ENCODE measurements at regions not wholly inside any gene's neighbourhood (a gene's known extent, or its start where the extent isn't known, plus 50 kb on each side); places are given as distances from the start of the nearest gene placed in this dataset.

DNA sequence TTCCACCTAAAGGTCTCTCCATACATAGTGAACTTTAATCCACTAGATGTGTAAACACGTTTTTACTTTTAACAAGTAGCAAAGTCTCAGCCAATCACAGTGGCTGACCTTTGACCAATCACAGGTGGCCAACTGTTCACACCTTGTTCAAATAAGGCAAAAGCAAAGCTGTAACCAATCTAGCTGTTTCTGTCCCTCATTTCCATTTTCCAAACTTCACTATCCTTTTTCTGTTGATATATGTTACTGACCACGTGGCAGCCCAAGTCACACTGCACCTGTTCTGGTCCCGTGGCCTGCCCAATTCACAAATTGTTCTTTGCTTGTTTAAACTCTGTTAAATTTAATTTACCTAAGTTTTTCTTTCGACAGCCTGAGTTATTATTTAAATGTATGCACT lies 393.5 kb upstream of the NETO1 start:
- TF ChIP-seq, protein P1, sequence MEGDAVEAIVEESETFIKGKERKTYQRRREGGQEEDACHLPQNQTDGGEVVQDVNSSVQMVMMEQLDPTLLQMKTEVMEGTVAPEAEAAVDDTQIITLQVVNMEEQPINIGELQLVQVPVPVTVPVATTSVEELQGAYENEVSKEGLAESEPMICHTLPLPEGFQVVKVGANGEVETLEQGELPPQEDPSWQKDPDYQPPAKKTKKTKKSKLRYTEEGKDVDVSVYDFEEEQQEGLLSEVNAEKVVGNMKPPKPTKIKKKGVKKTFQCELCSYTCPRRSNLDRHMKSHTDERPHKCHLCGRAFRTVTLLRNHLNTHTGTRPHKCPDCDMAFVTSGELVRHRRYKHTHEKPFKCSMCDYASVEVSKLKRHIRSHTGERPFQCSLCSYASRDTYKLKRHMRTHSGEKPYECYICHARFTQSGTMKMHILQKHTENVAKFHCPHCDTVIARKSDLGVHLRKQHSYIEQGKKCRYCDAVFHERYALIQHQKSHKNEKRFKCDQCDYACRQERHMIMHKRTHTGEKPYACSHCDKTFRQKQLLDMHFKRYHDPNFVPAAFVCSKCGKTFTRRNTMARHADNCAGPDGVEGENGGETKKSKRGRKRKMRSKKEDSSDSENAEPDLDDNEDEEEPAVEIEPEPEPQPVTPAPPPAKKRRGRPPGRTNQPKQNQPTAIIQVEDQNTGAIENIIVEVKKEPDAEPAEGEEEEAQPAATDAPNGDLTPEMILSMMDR (IDR thresholded peaks at IDR 0.05; ENCODE audit: low read depth, low read length), result no peak
- no peak overlapping the region for H3K4me3 ChIP-seq (ENCODE audit: low read depth, low read length)

DNA sequence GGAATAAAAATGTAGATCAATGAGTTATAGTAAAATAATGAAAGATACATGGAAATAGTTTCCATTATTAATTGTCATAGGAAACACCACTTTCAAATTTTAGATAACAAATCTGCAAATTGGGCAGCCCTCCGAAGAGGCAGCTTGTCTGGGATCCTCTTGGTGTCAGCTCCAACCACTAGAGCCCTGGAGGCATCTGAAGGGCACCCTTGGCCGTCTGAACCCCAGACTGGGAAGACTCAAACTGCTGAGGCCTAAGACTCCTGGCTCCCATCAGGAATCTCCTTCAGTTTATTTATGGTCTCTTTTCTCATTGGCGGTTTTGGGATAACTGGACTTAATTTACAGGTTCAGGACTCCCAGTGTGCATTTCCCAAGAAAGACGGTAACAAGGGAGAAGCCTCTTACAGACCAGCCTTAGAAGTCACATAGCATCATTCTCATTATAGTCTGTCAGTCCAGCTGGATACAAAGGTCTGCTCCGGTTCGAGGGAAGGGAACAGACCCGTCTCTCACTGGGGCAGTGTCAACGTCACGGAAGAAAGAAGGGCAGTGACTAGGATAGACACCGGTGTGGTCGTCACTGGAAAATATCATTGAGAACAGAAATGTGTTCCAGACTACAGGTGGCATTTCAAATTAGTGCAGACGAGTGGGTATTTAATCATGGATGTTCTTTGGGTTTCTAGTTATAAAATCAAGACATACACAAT lies 390.7 kb upstream of the NETO1 start:
- H3K4me3 ChIP-seq (ENCODE audit: low read depth, low read length), result no peak overlapping the region
- TF ChIP-seq, protein P1 (IDR thresholded peaks at IDR 0.05; ENCODE audit: low read depth, low read length), result no peak

DNA sequence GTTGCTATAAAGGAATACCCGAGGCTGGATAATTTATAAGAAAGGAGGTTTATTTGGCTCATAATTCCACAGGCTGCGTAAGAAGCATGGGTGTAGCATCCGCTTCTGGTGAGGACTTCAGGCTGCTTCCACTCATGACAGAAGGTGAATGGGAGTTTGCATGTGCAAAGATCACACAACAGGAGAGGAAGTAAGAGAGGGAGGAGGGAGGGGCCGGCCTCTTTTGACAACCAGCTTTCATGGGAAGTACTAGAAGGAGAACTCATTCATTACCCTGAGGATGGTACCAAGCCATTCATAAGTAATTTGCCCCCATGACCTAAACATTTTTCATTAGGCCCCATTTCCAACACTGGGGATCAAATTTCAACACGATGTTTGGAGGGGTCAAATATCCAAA lies 386.8 kb upstream of the NETO1 start:
- H3K4me3 ChIP-seq (ENCODE audit: low read depth, low read length), result no peak overlapping the region
- TF ChIP-seq, protein P1 (IDR thresholded peaks at IDR 0.05; ENCODE audit: low read depth, low read length), result no peak

DNA sequence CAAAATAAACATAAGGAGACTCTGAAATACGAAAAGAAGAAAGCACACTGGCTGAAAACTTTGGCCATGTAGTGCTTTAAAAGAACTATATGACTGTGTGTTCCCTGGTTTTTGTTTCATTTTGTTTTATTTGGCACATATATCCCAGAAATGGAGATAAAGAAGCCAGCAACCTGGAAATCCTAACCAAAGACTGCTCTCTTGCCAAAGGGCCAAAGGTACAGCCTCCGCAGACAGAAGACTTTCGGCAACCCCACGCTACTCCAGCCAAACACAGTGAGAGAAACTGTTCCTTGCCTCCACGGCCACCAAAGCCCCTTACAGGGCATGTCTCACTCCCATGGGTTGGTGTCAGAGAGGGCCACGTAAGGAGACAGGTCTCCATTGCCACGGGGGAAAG lies 381.2 kb upstream of the NETO1 start:
- TF ChIP-seq, protein P1 (IDR thresholded peaks at IDR 0.05; ENCODE audit: low read depth, low read length), result no peak
- H3K4me3 ChIP-seq (ENCODE audit: low read depth, low read length), result no peak overlapping the region

DNA sequence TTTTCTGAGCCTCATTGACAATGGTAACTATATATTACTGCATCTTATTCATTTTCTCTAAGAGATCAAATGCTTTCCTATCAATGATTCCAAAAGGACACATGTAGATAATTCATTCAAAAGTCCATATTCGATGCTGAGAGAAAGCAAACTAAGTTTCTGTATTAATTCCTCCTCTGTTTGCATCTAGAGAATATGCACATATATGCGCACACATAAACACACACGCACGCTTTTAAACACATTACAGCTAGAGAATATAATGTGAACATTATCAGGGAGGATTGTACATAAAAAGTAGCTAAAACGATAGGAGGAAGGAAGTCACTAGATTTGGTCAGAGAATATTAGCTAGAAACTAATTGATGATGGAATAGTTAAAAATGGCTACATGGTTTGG lies 379.0 kb upstream of the NETO1 start:
- TF ChIP-seq, protein P1 (IDR thresholded peaks at IDR 0.05; ENCODE audit: low read depth, low read length), result no peak

DNA sequence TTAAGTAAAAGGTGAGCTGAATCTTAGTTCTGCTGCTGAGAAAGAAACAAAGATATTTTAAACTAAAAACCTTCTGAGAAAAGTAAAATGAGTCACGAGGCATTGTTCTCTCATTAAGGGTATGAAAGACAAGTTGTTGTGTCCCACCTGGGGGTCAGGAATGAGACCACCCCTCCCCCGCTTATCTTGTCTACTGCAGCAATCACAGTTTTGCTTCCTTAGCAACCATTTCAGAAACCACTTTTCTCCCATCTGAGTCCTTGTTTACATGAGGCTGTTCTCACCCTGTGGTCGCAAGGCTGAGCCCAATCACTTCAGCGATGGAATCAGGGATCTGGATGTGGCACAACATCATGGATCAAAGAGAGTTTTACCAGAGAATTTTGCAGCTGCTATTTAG lies 377.6 kb upstream of the NETO1 start:
- TF ChIP-seq, protein P1 (IDR thresholded peaks at IDR 0.05; ENCODE audit: low read depth, low read length), result no peak
- no peak overlapping the region for H3K4me3 ChIP-seq (ENCODE audit: low read depth, low read length)

More for the DNA sequence above, 379.0 kb upstream of the NETO1 start:
- H3K4me3 ChIP-seq (ENCODE audit: low read depth, low read length), result no peak overlapping the region

DNA sequence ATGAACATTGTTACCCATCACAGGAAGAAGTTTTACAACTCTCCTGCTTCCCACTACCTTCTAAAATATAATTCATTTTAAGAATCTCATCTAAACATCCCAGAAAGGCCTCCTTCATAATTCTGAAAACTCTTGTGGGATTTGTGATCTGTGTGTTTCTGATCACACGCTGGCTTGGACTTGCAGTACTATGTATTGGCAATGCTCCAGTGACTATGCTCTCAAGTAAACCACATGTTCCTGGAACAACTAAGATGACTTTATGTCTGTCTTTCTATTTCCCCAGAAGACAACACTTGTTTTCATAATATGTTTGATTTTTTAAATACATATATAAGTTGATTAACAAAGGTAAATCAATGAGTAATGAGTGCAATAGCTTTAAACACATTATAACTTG lies 376.6 kb upstream of the NETO1 start:
- H3K4me3 ChIP-seq (ENCODE audit: low read depth, low read length), result no peak overlapping the region
- TF ChIP-seq, protein P1 (IDR thresholded peaks at IDR 0.05; ENCODE audit: low read depth, low read length), result no peak

Measured in WI38 (cell line).